Sciatic nerve (tissue), 2 donors: ENCODE measurements at regions not wholly inside any gene's neighbourhood (a gene's known extent, or its start where the extent isn't known, plus 50 kb on each side); places are given as distances from the start of the nearest gene placed in this dataset.

ENCODE experiments used
- ATAC-seq: fragments of 200-7000 bp; cut with Tn5 transposase; one replicate; pipeline ENCODE4 v1.9.1; 2020; ENCODE audit warnings: mild to moderate bottlenecking, moderate library complexity
- DNase-seq: peaks from one replicate; pipeline ENCODE4 v3.0.0-alpha.2; 2020; ENCODE audit warnings: low spot score
- intact Hi-C: fragments of 100-400 bp; cut with DNase I; formaldehyde crosslinking; loops from one replicate; pipeline ENCODE4 v1.14.2; 2022
- donor health status: DM: no; HTN: no; CAD: no.
- donor health status: DM: no; HTN: no; CAD: no.

DNA sequence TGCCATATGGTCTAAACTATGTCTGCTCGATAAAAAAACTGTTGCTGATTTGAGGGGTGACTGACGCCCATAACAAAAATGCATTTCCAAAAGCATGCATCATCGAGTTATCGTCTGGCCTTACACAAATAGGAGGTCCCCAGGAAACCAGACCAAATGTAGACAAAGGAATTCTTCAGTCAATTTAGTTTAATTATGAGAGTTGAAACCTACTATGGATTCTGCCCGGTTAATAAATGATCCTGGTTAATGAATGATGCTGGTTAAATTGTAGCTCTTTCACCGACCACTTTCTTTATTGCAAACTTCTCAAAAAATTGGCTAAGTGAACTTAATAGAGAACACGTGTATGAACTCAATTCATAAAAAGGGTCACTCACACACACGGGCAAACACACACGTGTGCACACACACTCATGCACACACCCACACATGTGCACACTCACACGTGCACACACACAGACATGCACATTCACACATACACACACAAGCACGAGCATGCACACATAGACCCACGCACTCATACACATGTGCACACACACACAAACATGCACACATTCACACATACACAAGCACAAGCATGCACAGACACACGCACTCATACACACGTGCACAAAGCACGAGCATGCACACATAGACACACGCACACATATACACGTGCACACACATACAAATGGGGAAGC is 59.0 kb upstream of the SALL3 start:
- ATAC-seq = no peak
- DNase-seq = peak; percentile 1
- intact Hi-C loops = no loop called here

DNA sequence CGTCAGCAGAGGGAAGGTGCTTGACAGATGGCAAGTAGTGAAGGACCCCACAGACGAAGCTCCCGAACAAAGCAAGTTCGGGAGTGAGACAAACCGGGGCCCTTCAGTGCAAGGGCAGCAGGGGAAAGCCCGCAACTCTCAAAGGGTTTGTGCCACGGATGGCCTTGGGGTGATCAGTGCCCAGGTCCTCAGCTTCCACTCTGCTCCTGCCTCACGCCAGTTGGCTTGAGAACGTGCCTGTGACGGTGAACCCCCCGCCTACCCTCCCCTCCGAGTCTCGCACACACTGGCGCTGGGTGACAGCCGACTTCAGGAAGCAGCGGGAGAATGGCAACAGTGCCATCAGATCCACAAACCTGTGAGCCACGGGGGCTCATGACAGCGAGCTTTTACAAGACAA is 56.8 kb upstream of the SALL3 start:
- DNase-seq = peak; percentile 22
- ATAC-seq = no peak
- intact Hi-C loops = no loop called here

DNA sequence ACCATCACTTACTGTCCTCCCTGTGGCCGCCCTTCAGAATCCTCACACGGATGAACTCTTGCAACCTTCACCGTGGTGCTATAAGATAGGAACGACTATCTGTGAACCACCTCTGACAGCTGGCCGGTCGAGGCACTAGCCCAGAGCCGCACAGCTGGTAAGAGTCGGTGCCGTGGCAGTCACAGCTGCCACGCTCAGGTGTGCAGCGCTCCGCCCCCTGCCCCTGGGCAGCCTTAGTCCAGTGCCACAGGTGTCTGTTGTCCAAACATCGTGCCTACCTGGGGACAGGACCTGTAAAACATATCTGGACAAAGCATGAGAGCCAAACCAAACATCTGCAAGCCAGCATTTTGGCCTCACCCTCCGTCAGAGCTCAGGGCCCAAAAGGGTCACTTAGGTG is 55.3 kb upstream of the SALL3 start:
- ATAC-seq (no peak), DNase-seq (peak; percentile 27)
- intact Hi-C loops = no loop called here

GRCh38 chr18:78924786-78925540 is 54.7 kb upstream of the SALL3 start:
- DNase-seq (peak; percentile 52), ATAC-seq (no peak)
- intact Hi-C loops = loop anchor here (5.0 kb wide), 1 partner anchor 212 kb away; no protein-coding TSS in a partner anchor

GRCh38 chr18:78925557-78926242 is 53.9 kb upstream of the SALL3 start:
- intact Hi-C loops = loop anchor here (5.0 kb wide), 1 partner anchor 212 kb away; no protein-coding TSS in a partner anchor
- no peak for ATAC-seq

GRCh38 chr18:78926243-78926615 is 53.4 kb upstream of the SALL3 start:
- ATAC-seq (no peak), DNase-seq (peak; percentile 37)
- intact Hi-C loops = loop anchor here (5.0 kb wide), 1 partner anchor 211 kb away; no protein-coding TSS in a partner anchor

More at GRCh38 chr18:78925557-78926242, 53.9 kb upstream of the SALL3 start:
- peak; percentile 42 for DNase-seq

DNA sequence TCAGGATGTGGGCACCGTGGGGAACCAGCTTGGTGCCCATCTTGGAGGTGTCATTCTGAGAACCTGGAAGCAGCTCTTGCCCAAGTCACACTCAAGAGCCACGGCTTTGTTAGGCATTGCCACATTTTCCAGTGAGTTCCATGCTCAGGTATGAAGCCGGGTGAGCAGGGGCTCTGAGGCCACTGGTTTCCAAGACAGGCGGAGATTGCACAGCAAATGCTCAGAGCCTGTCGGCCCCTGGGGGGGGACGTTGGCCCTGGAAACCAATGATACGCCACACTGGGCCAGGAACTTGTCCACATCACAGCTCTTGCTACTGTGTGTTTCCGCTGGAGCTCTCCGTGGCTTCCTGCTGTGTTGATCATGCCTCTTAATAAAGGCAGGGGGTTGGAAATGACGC is 52.5 kb upstream of the SALL3 start:
- DNase-seq (peak; percentile 45), ATAC-seq (no peak)
- intact Hi-C loops = loop anchor here (5.0 kb wide), 1 partner anchor 210 kb away; no protein-coding TSS in a partner anchor

DNA sequence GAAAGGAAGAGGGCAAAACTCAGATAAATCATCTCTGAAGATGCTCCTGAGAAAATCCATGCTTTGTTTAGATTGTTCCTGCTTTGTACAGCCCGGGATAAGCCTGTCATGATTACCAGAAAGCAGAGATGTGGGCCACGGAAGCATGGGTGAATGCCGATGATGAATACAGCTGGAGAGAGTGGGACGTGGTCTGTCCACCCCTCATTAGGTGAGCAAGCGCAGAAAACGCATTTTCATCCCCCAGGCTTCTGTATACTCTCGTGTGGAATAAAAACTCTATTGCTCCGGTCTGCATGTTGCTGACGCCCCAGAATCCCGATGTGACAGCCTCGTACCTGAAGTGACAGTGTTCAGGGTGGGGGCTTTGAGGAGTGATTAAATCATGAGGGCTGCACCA is 52.0 kb upstream of the SALL3 start:
- DNase-seq (no peak), ATAC-seq (no peak)
- intact Hi-C loops = loop anchor here (5.0 kb wide), 1 partner anchor 210 kb away; no protein-coding TSS in a partner anchor

DNA sequence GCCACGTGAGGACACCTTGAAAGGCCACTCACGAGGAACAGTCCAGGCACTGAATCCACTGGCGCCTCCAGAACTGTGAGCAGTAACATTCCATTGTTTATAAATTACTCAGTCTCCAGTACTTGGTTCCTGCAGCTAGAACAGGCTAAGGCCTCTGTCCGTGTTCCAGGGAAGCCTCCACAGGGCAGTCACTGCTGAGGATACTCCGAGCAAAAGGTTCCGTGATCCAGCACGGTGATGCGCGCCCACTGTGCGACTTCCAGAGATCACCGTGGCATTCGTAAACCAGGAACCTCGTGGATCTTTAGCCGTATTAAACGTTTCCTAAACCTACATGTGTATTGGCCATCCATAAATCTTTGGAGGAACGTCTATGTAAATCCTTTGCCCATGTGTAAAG is 51.5 kb upstream of the SALL3 start:
- intact Hi-C loops = loop anchor here (5.0 kb wide), 1 partner anchor 209 kb away; no protein-coding TSS in a partner anchor
- DNase-seq (no peak), ATAC-seq (no peak)

GRCh38 chr18:78929516-78929915 is 50.1 kb upstream of the SALL3 start:
- intact Hi-C loops = loop anchor here (5.0 kb wide), 1 partner anchor 208 kb away; no protein-coding TSS in a partner anchor
- no peak for ATAC-seq
- DNase-seq = peak; percentile 14
